ENCODE measurements at regions not wholly inside any gene's neighbourhood (a gene's known extent, or its start where the extent isn't known, plus 50 kb on each side); places are given as distances from the start of the nearest gene placed in this dataset.
"Not testable (repeated sequence)": the region's sequence is repeated elsewhere in the genome, so short reads cannot be mapped to it uniquely, and the experiment has no call there.

DNA sequence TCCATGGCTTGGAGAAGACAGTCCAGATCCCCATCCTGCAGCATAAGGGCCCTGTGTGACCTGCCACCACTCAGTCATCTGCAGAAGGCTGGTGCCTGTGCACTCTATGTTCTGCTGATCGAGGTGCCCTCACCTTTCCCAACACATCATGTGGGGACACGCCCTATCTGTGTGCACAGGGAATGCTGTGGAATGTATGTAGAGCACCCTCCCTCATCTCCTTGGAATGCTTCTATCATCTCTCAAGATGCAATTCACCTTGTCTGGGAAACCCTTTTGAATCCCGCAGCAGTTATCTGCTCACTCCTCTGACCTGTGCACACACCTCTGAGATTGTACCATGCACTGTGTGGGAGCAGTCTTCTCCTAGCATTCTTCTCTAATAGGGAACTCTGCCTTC lies 207.2 kb upstream of the SSTR4 start:
- WGBS: 77% methylated on average over 3 of the region's 3 CpGs
- Histone ChIP-seq H4K91ac (ENCODE audit: low read length) (no peak overlapping the region), H3K9me3 (ENCODE audit: control insufficient read depth, low read length) (no peaks in the 10 kb centered on the region), H2BK120ac (ENCODE audit: low read depth, low read length) (no peak overlapping the region), H2AFZ (ENCODE audit: low read depth, low read length) (no peak overlapping the region), H3K4me3 (ENCODE audit: insufficient read depth in 1 of 2, low read depth in 1 of 2, low read length in 2 of 2) (no peak overlapping the region), H3K36me3 (ENCODE audit: control insufficient read depth in 1 of 2, insufficient read depth in 2 of 2, low read depth in 1 of 2, low read length in 2 of 2) (no peaks in the 10 kb centered on the region), H3K27ac (ENCODE audit: low read length, poor library complexity, severe bottlenecking) (no peak overlapping the region), H3K27me3 (ENCODE audit: control insufficient read depth in 1 of 2, insufficient read depth in 1 of 2, low read length in 2 of 2) (peaks cover 5 to 33% of the 10 kb centered on the region in 2 experiments), H2BK5ac (ENCODE audit: low read depth, low read length, poor library complexity, severe bottlenecking) (no peak overlapping the region), H3K14ac (ENCODE audit: low read length in 2 of 2) (no peak overlapping the region), H4K8ac (ENCODE audit: low read length) (no peak overlapping the region), H3K23ac (ENCODE audit: low read length in 2 of 2) (peak overlapping the region in 1 of 2 experiments; percentile 24), H3K9ac (ENCODE audit: low read length) (no peak overlapping the region), H3K79me1 (replicated peaks; ENCODE audit: low read length, poor library complexity, severe bottlenecking) (no peaks in the 10 kb centered on the region), H3K18ac (ENCODE audit: low read depth in 1 of 2, low read length in 2 of 2) (no peak overlapping the region), H3K4ac (ENCODE audit: low read depth in 1 of 2, low read length in 2 of 2) (no peak overlapping the region), H2BK12ac (ENCODE audit: low read length in 2 of 2) (no peak overlapping the region), H3K4me1 (ENCODE audit: control insufficient read depth, insufficient read depth, low read depth, low read length) (peaks cover 1% of the 10 kb centered on the region), H3K4me2 (ENCODE audit: low read length, poor library complexity, severe bottlenecking) (no peak overlapping the region), H2BK15ac (ENCODE audit: low read depth, poor library complexity, severe bottlenecking) (no peak overlapping the region), H2AK5ac (ENCODE audit: low read length, severe bottlenecking) (no peak overlapping the region)
- no peak for DNase-seq

DNA sequence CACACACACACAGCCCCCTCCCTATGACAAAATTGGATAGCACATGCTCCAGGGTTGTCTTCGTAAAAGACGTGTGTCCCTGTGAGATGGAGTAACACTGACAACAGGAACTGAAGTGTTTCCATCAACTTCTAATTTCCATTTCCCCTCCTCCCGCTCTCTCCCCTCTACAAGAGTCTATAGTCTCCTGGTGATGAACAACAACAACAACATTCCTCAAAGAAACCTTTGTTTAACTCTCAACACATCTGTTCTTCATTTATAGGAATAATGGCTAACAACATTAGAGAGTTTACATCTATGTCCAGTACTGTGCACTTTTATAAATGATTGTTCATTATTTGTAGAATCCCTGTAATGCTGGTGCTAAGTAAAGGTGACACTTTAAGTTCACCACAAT lies 205.8 kb upstream of the SSTR4 start:
- Histone ChIP-seq H3K4me1 (ENCODE audit: control insufficient read depth, insufficient read depth, low read depth, low read length) (peaks cover 1% of the 10 kb centered on the region), H2AFZ (ENCODE audit: low read depth, low read length) (no peak overlapping the region), H3K23ac (ENCODE audit: low read length in 2 of 2) (no peak overlapping the region), H3K4ac (ENCODE audit: low read depth in 1 of 2, low read length in 2 of 2) (no peak overlapping the region), H3K9me3 (ENCODE audit: control insufficient read depth, low read length) (no peaks in the 10 kb centered on the region), H4K8ac (ENCODE audit: low read length) (no peak overlapping the region), H2BK15ac (ENCODE audit: low read depth, poor library complexity, severe bottlenecking) (no peak overlapping the region), H4K91ac (ENCODE audit: low read length) (no peak overlapping the region), H3K9ac (ENCODE audit: low read length) (no peak overlapping the region), H2BK12ac (ENCODE audit: low read length in 2 of 2) (no peak overlapping the region), H2AK5ac (ENCODE audit: low read length, severe bottlenecking) (no peak overlapping the region), H3K79me1 (replicated peaks; ENCODE audit: low read length, poor library complexity, severe bottlenecking) (no peaks in the 10 kb centered on the region), H3K4me2 (ENCODE audit: low read length, poor library complexity, severe bottlenecking) (no peak overlapping the region), H3K36me3 (ENCODE audit: control insufficient read depth in 1 of 2, insufficient read depth in 2 of 2, low read depth in 1 of 2, low read length in 2 of 2) (no peaks in the 10 kb centered on the region), H3K4me3 (ENCODE audit: insufficient read depth in 1 of 2, low read depth in 1 of 2, low read length in 2 of 2) (no peak overlapping the region), H2BK5ac (ENCODE audit: low read depth, low read length, poor library complexity, severe bottlenecking) (no peak overlapping the region), H2BK120ac (ENCODE audit: low read depth, low read length) (no peak overlapping the region), H3K27ac (ENCODE audit: low read length, poor library complexity, severe bottlenecking) (no peak overlapping the region), H3K14ac (ENCODE audit: low read length in 2 of 2) (no peak overlapping the region), H3K27me3 (ENCODE audit: control insufficient read depth in 1 of 2, insufficient read depth in 1 of 2, low read length in 2 of 2) (peaks cover 12 to 42% of the 10 kb centered on the region in 2 experiments), H3K18ac (ENCODE audit: low read depth in 1 of 2, low read length in 2 of 2) (no peak overlapping the region)
- no peak for DNase-seq
- 87% methylated on average over 2 of the region's 3 CpGs for WGBS

DNA sequence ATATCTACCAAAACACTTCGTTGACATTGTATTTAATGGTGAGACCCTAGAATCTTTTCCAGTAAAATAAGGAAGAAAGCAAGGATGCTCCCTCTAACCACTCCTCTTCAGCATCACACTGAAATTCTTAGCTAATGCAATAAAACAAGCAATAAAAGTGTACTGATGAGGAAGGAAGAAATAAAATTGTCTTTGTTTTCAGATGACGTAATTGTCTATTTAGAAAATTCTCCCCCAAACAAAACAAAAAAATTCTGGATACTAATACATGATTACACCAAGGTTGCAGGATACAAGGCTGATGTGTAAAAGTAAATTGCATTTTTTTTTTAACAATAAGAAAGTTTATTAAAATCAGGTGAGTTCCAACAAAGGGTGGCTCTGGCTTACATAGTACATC lies 205.0 kb upstream of the SSTR4 start:
- no peaks in the 10 kb centered on the region for H3K79me1 ChIP-seq (replicated peaks; ENCODE audit: low read length, poor library complexity, severe bottlenecking)
- no peaks in the 10 kb centered on the region for H3K9me3 ChIP-seq (ENCODE audit: control insufficient read depth, low read length)
- no peak overlapping the region for H3K4me3 ChIP-seq (ENCODE audit: insufficient read depth in 1 of 2, low read depth in 1 of 2, low read length in 2 of 2)
- H2AK5ac ChIP-seq (ENCODE audit: low read length, severe bottlenecking): no peak overlapping the region
- H3K4me2 ChIP-seq (ENCODE audit: low read length, poor library complexity, severe bottlenecking): no peak overlapping the region
- H2BK15ac ChIP-seq (ENCODE audit: low read depth, poor library complexity, severe bottlenecking): no peak overlapping the region
- H3K36me3 ChIP-seq (ENCODE audit: control insufficient read depth in 1 of 2, insufficient read depth in 2 of 2, low read depth in 1 of 2, low read length in 2 of 2): no peaks in the 10 kb centered on the region
- H3K23ac ChIP-seq (ENCODE audit: low read length in 2 of 2): no peak overlapping the region
- H3K27me3 ChIP-seq (ENCODE audit: control insufficient read depth in 1 of 2, insufficient read depth in 1 of 2, low read length in 2 of 2): peaks cover 13 to 42% of the 10 kb centered on the region in 2 experiments
- H3K9ac ChIP-seq (ENCODE audit: low read length): no peak overlapping the region
- H3K27ac ChIP-seq (ENCODE audit: low read length, poor library complexity, severe bottlenecking): no peak overlapping the region
- no peak overlapping the region for H2BK12ac ChIP-seq (ENCODE audit: low read length in 2 of 2)
- no peak overlapping the region for H4K91ac ChIP-seq (ENCODE audit: low read length)
- no peak overlapping the region for H2AFZ ChIP-seq (ENCODE audit: low read depth, low read length)
- H3K18ac ChIP-seq (ENCODE audit: low read depth in 1 of 2, low read length in 2 of 2): no peak overlapping the region
- 50% methylated on average over 1 of the region's 2 CpGs for WGBS
- no peak overlapping the region for H3K4ac ChIP-seq (ENCODE audit: low read depth in 1 of 2, low read length in 2 of 2)
- H2BK5ac ChIP-seq (ENCODE audit: low read depth, low read length, poor library complexity, severe bottlenecking): no peak overlapping the region
- no peak overlapping the region for H2BK120ac ChIP-seq (ENCODE audit: low read depth, low read length)
- H3K4me1 ChIP-seq (ENCODE audit: control insufficient read depth, insufficient read depth, low read depth, low read length): peaks cover 1% of the 10 kb centered on the region
- no peak overlapping the region for H3K14ac ChIP-seq (ENCODE audit: low read length in 2 of 2)
- no peak for DNase-seq
- no peak overlapping the region for H4K8ac ChIP-seq (ENCODE audit: low read length)

DNA sequence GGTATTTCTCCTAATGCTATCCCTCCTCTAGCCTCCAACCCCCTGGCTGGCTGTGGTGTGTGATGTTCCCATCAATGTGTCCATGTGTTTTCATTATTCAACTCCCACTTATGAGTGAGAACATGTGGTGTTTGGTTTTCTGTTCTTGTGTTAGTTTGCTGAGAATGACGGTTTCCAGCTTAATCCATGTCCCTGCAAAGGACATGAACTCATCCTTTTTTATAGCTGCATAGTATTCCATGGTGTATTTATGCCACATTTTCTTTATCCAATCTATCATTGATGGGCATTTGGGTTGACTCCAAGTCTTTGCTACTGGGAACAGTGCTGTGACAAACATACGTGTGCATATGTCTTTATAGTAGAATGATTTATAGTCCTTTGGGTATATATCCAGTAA lies 204.4 kb upstream of the SSTR4 start:
- not testable (repeated sequence) for H3K4me2 ChIP-seq (ENCODE audit: low read length, poor library complexity, severe bottlenecking); H3K18ac ChIP-seq (ENCODE audit: low read depth in 1 of 2, low read length in 2 of 2); H3K27ac ChIP-seq (ENCODE audit: low read length, poor library complexity, severe bottlenecking); H2AK5ac ChIP-seq (ENCODE audit: low read length, severe bottlenecking); H2AFZ ChIP-seq (ENCODE audit: low read depth, low read length); H3K4me1 ChIP-seq (ENCODE audit: control insufficient read depth, insufficient read depth, low read depth, low read length); H3K79me1 ChIP-seq (replicated peaks; ENCODE audit: low read length, poor library complexity, severe bottlenecking); H4K8ac ChIP-seq (ENCODE audit: low read length); H4K91ac ChIP-seq (ENCODE audit: low read length); DNase-seq; H3K9me3 ChIP-seq (ENCODE audit: control insufficient read depth, low read length); H3K4ac ChIP-seq (ENCODE audit: low read depth in 1 of 2, low read length in 2 of 2); H2BK15ac ChIP-seq (ENCODE audit: low read depth, poor library complexity, severe bottlenecking); H3K36me3 ChIP-seq (ENCODE audit: control insufficient read depth in 1 of 2, insufficient read depth in 2 of 2, low read depth in 1 of 2, low read length in 2 of 2); H3K9ac ChIP-seq (ENCODE audit: low read length); H3K4me3 ChIP-seq (ENCODE audit: insufficient read depth in 1 of 2, low read depth in 1 of 2, low read length in 2 of 2); H3K23ac ChIP-seq (ENCODE audit: low read length in 2 of 2); H2BK120ac ChIP-seq (ENCODE audit: low read depth, low read length); H2BK5ac ChIP-seq (ENCODE audit: low read depth, low read length, poor library complexity, severe bottlenecking); H3K14ac ChIP-seq (ENCODE audit: low read length in 2 of 2); H2BK12ac ChIP-seq (ENCODE audit: low read length in 2 of 2)
- H3K27me3 ChIP-seq (ENCODE audit: control insufficient read depth in 1 of 2, insufficient read depth in 1 of 2, low read length in 2 of 2): peaks cover 13 to 42% of the 10 kb centered on the region in 2 experiments
- WGBS: 89% methylated on average over 1 of the region's 2 CpGs

Data from mesenchymal stem cell (in vitro differentiated cells and primary cell).